ENCODE measurements at regions not wholly inside any gene's neighbourhood (a gene's known extent, or its start where the extent isn't known, plus 50 kb on each side); places are given as distances from the start of the nearest gene placed in this dataset.
"Not testable (repeated sequence)": the region's sequence is repeated elsewhere in the genome, so short reads cannot be mapped to it uniquely, and the experiment has no call there.

DNA sequence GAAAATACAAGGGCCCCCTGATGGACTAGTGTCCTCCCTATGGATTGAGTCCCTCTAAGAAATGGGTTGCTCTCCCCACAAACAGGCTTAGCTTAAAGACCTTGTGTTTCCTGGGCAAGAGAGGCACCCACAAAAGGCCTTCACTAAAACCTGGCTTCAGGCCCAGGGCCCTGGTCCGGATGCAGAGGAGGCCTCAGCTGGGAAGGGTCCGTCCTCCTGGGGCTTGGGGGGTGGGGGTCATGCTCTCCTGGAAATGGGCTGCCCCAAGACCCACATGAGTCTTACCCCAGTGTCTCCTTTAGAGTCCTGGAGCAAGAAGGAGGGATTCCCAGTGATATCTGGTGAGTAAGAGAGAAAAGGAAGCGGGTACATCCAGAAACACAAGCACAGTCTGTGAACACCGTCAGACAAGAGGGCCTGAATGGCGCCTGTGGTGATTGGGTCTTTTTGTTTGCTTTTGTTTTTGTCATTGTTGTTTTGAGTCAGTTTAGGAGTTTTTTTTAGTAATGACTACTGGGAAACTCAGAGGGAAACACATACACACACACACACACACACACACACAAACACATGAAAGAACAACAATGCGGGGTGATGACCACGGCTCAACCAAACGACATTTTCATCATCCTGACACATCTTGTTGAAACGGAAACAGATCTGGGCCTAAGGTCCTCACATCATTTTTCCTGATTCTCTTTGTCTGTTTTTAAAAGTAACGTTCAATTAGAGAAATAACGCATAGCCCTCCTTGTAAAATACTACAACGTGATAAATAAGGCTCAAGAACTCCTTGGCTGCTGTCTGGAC lies 292.3 kb downstream of the BCL2L11 start:
- TF ChIP-seq, protein P1, sequence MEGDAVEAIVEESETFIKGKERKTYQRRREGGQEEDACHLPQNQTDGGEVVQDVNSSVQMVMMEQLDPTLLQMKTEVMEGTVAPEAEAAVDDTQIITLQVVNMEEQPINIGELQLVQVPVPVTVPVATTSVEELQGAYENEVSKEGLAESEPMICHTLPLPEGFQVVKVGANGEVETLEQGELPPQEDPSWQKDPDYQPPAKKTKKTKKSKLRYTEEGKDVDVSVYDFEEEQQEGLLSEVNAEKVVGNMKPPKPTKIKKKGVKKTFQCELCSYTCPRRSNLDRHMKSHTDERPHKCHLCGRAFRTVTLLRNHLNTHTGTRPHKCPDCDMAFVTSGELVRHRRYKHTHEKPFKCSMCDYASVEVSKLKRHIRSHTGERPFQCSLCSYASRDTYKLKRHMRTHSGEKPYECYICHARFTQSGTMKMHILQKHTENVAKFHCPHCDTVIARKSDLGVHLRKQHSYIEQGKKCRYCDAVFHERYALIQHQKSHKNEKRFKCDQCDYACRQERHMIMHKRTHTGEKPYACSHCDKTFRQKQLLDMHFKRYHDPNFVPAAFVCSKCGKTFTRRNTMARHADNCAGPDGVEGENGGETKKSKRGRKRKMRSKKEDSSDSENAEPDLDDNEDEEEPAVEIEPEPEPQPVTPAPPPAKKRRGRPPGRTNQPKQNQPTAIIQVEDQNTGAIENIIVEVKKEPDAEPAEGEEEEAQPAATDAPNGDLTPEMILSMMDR (conservative IDR thresholded peaks at IDR 0.05; ENCODE audit: low read length) = not testable (repeated sequence)
- TF ChIP-seq EZH2phosphoT487 (IDR thresholded peaks at IDR 0.05; ENCODE audit: borderline replicate concordance) = not testable (repeated sequence)
